Osteoblast (primary cell): ENCODE measurements at regions not wholly inside any gene's neighbourhood (a gene's known extent, or its start where the extent isn't known, plus 50 kb on each side); places are given as distances from the start of the nearest gene placed in this dataset.

Experiments used
- DNase-seq: peaks from one replicate; pipeline ENCODE4 v3.0.0; 2011; ENCODE audit warnings: low spot score, mixed read lengths; ENCODE audit not compliant: insufficient read length; ENCODE audit errors: missing footprints
- H2AFZ ChIP-seq: 2 replicates; pipeline ENCODE4 v1.6.0; 2011; ENCODE audit warnings: mild to moderate bottlenecking, low read length
- H3K27ac ChIP-seq: 2 replicates; pipeline ENCODE4 v1.5.1; 2011; ENCODE audit warnings: mild to moderate bottlenecking, low read depth, low read length, moderate library complexity
- H3K27me3 ChIP-seq: 2 replicates; pipeline ENCODE4 v1.6.0; 2012; ENCODE audit warnings: mild to moderate bottlenecking, control low read depth, inconsistent platforms, low read length, moderate library complexity; ENCODE audit not compliant: insufficient read depth
- H3K36me3 ChIP-seq: 2 replicates; pipeline ENCODE4 v1.5.1; 2011; ENCODE audit warnings: mild to moderate bottlenecking, low read length, control low read depth, moderate library complexity; ENCODE audit not compliant: insufficient read depth
- H3K4me1 ChIP-seq: 2 replicates; pipeline ENCODE4 v1.5.1; 2011; ENCODE audit warnings: mild to moderate bottlenecking, low read length, control low read depth, moderate library complexity; ENCODE audit not compliant: insufficient read depth
- H3K4me2 ChIP-seq: 2 replicates; pipeline ENCODE4 v1.6.0; 2011; ENCODE audit warnings: mild to moderate bottlenecking, low read length; ENCODE audit not compliant: insufficient read depth
- H3K4me3 ChIP-seq: fragments of 200-600 bp; sonication (generic); 3 replicates; pipeline ENCODE4 v1.5.1; 2012; ENCODE audit warnings: mild to moderate bottlenecking, low read length, inconsistent platforms; ENCODE audit not compliant: insufficient read depth
- H3K79me2 ChIP-seq: 2 replicates; pipeline ENCODE4 v1.6.0; 2012; ENCODE audit warnings: mild to moderate bottlenecking, low read length, control low read depth, inconsistent platforms; ENCODE audit not compliant: insufficient read depth
- H3K9me3 ChIP-seq: 2 replicates; pipeline ENCODE4 v1.5.1; 2011; ENCODE audit warnings: low read depth, low read length, control low read depth
- H4K20me1 ChIP-seq: 2 replicates; pipeline ENCODE4 v1.6.0; 2012; ENCODE audit warnings: mild to moderate bottlenecking, low read length, control low read depth; ENCODE audit not compliant: insufficient read depth
- TF ChIP-seq, protein P1 (sequence below): IDR thresholded peaks from 2 replicates; pipeline ENCODE4 v1.5.1; 2011; ENCODE audit warnings: mild to moderate bottlenecking, low read depth, low read length, moderate library complexity; ENCODE audit errors: extremely low read depth

DNA sequence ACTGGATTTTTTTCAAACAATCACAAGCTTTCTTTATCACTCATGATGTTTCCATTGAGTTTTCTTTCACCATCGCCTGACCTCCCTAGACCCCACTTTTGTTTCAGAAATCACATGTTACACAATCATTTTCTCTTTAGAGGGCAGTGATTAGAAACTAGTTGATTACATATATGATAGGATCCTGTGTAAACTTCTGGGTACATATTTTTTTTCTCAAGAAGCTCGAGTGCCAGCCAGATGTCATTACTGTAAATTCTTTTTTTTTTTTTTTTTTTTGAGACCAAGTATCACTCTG lies 62.4 kb upstream of the PSMA6 start:
- H4K20me1 ChIP-seq: no peaks in the 10 kb centered on the region
- no peak overlapping the region for H3K27ac ChIP-seq
- H3K27me3 ChIP-seq: no peaks in the 10 kb centered on the region
- no peaks in the 10 kb centered on the region for H3K4me1 ChIP-seq
- no peaks in the 10 kb centered on the region for H3K79me2 ChIP-seq
- H3K9me3 ChIP-seq: no peaks in the 10 kb centered on the region
- TF ChIP-seq, protein P1, sequence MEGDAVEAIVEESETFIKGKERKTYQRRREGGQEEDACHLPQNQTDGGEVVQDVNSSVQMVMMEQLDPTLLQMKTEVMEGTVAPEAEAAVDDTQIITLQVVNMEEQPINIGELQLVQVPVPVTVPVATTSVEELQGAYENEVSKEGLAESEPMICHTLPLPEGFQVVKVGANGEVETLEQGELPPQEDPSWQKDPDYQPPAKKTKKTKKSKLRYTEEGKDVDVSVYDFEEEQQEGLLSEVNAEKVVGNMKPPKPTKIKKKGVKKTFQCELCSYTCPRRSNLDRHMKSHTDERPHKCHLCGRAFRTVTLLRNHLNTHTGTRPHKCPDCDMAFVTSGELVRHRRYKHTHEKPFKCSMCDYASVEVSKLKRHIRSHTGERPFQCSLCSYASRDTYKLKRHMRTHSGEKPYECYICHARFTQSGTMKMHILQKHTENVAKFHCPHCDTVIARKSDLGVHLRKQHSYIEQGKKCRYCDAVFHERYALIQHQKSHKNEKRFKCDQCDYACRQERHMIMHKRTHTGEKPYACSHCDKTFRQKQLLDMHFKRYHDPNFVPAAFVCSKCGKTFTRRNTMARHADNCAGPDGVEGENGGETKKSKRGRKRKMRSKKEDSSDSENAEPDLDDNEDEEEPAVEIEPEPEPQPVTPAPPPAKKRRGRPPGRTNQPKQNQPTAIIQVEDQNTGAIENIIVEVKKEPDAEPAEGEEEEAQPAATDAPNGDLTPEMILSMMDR: no peak
- no peak overlapping the region for H2AFZ ChIP-seq
- H3K4me2 ChIP-seq: no peak overlapping the region
- no peak for DNase-seq
- H3K36me3 ChIP-seq: no peaks in the 10 kb centered on the region
- H3K4me3 ChIP-seq: no peak overlapping the region

- no peaks in the 10 kb centered on the region for H3K9me3 ChIP-seq
- H2AFZ ChIP-seq: no peak overlapping the region
- no peaks in the 10 kb centered on the region for H4K20me1 ChIP-seq
- TF ChIP-seq, protein P1: no peak
- H3K27ac ChIP-seq: no peak overlapping the region
- no peaks in the 10 kb centered on the region for H3K27me3 ChIP-seq
- no peak for DNase-seq
- H3K4me2 ChIP-seq: no peak overlapping the region
- H3K4me1 ChIP-seq: no peaks in the 10 kb centered on the region
- H3K36me3 ChIP-seq: no peaks in the 10 kb centered on the region
- no peaks in the 10 kb centered on the region for H3K79me2 ChIP-seq
- H3K4me3 ChIP-seq: no peak overlapping the region
Observed at GRCh38 chr14:35231207-35231760, 60.9 kb upstream of the PSMA6 start.

DNA sequence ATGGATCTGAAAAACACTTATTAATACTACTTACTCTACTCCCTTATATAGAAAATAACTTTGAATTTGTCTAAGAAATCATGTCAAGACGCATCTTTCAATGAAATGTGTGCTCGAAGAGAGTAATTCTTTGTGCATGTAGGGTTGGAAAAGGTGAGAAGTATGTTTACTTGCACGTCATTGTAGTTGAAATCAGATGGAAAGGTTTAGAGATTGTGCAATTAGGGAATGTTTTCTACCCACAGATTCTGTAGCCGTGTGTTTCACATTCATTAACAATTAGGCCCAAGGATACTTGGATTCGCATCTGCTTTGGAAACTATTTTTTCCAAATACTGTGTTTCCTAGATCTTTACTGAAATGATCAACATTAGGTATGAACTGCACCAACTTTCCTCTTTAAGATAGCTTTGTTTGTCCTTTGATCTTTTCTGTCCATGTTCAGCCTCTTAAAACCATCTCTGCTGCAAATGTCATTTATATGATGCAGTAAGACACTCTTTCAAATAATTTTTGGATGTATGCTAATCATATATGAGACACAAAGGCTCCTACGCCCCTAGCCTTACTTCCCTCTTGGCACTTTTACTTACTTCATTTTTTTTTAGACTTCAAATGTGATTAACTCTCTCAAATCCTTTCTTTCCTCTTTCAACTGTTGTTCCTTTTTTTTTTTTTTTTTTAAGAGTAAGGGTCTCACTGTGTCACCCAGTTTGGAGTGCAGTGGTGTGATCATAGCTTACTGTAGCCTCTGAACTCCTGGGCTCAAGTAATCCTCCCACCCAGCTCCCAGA lies 58.0 kb upstream of the PSMA6 start:
- Histone ChIP-seq H3K36me3 (no peaks in the 10 kb centered on the region), H2AFZ (no peak overlapping the region), H3K4me3 (no peak overlapping the region), H3K27ac (no peak overlapping the region), H3K9me3 (no peaks in the 10 kb centered on the region), H3K4me1 (no peaks in the 10 kb centered on the region), H3K27me3 (no peaks in the 10 kb centered on the region), H4K20me1 (no peaks in the 10 kb centered on the region), H3K4me2 (no peak overlapping the region), H3K79me2 (no peaks in the 10 kb centered on the region)
- TF ChIP-seq, protein P1: no peak
- DNase-seq: no peak

- Histone ChIP-seq H4K20me1 (no peaks in the 10 kb centered on the region), H3K9me3 (no peaks in the 10 kb centered on the region), H3K27me3 (no peaks in the 10 kb centered on the region), H3K4me2 (no peak overlapping the region), H2AFZ (no peak overlapping the region), H3K79me2 (no peaks in the 10 kb centered on the region), H3K36me3 (no peaks in the 10 kb centered on the region), H3K27ac (no peak overlapping the region), H3K4me1 (no peaks in the 10 kb centered on the region), H3K4me3 (no peak overlapping the region)
- TF ChIP-seq, protein P1: no peak
- no peak for DNase-seq
Observed at GRCh38 chr14:35235840-35236239, 56.3 kb upstream of the PSMA6 start.
